Suppressor macrophage (primary cell): ENCODE measurements at regions not wholly inside any gene's neighbourhood (a gene's known extent, or its start where the extent isn't known, plus 50 kb on each side); places are given as distances from the start of the nearest gene placed in this dataset.
"Not testable (repeated sequence)": the region's sequence is repeated elsewhere in the genome, so short reads cannot be mapped to it uniquely, and the experiment has no call there.

ENCODE experiments used
- DNase-seq, 4 experiments: peaks; one replicate each; pipeline ENCODE4 v3.0.0-alpha.2; 2020 to 2022

GRCh38 chr3:25952133-25952532, 162.2 kb downstream of the OXSM start:
- DNase-seq: no peak

DNA sequence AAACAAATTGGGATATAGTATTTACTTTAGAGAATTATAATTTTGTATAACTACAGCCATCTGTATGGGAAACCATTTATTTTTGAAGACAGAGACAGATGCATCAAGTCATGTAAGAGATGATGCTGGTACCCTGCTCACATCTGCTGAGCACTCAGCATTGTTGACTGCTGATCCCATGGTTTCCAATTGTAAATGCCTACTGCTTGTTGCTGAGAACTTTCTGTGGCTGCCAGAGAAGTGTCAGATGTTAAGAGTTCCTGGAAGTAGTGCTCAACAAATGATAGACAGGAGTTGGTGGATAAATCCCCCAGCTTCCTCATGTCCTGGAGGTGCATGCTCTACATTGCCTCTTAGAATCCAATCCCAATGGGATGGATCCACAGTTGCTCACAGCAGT, 167.1 kb downstream of the OXSM start:
- DNase-seq: no peak

DNA sequence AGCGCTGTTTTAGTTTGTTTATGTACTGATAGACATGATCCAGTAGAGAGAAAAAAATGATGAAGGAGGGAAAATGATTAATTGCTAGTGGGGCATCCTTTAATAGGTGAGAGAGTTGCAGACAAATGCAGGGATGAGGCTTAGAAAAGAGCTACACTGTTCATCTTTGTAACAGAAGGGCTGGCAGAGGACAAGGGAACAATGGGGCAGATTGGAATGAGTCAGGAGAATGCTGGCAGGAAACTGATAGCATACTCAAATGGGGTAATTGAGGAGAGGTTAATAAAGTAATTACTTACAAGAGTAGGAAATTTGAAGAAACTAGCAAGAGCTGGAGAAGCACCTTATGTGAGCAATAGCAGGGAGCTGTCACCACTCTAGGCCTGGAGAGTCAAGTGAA, 170.9 kb downstream of the OXSM start:
- no peak for DNase-seq

DNA sequence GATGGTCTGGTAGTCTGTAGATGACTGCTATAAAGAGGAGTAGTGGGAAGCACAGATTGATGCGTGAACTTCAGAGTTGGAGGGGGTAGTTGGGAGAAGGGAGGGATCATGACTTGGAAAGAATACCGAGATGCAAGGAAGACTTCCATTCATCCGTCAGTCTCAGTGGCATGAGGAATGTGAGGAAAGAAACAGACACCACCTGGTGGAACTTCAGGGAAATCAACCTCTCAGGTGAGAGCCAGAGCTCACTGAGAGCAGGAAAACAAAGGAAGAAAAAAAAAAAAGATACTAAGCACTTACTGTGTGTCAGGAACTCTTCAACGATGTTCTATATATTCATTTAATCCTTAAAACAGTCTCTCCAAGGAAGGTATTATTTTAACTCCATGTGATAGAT, 172.4 kb downstream of the OXSM start:
- no peak for DNase-seq

DNA sequence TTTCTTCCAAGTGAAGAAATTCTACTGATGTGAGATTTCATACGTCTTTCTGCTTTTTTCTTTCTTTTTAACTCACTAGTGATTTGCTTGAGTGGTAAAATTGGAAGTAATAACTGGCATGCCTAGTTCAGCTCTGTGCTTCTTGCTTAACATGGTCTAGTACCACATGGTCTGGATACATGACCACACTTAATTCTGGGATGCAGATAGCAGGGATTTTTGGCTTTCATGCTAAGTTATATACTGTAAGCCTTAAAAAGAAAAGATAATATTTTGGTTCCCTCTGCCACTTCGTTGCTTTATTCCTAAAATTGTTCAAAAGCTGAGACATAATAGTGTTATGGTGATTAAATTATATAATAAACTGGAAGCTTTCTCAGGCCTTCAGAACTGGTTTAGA, 174.3 kb downstream of the OXSM start:
- DNase-seq: no peak

GRCh38 chr3:25967385-25967784, 177.5 kb downstream of the OXSM start:
- no peak for DNase-seq

- no peak for DNase-seq
These were observed 181.8 kb downstream of the OXSM start for GRCh38 chr3:25971736-25972135.

- no peak for DNase-seq
These were observed 183.2 kb downstream of the OXSM start for GRCh38 chr3:25973122-25973521.

- no peak for DNase-seq
These were observed 192.9 kb downstream of the OXSM start for GRCh38 chr3:25982756-25983155.

DNA sequence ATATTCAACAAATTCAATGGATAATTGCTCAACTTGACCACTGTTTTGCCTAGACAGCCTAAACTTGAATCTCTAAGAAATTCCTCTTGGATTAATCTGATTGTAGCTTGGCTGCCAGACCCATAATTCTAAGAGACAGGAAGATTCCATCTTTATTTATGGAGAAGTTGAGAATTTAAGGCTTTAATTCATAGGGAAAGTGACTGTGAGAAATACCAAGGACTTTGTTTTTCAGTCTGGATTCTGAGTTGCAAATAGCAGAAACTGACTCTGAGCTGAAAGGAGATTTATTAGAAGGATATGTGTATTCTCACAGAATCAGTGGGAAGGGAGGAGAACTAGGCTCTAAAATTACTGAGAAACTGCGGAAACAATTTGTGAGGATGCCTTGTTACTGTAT, 195.7 kb downstream of the OXSM start:
- no peak for DNase-seq

- DNase-seq: no peak
These were observed 202.7 kb downstream of the OXSM start for GRCh38 chr3:25992606-25993005.

DNA sequence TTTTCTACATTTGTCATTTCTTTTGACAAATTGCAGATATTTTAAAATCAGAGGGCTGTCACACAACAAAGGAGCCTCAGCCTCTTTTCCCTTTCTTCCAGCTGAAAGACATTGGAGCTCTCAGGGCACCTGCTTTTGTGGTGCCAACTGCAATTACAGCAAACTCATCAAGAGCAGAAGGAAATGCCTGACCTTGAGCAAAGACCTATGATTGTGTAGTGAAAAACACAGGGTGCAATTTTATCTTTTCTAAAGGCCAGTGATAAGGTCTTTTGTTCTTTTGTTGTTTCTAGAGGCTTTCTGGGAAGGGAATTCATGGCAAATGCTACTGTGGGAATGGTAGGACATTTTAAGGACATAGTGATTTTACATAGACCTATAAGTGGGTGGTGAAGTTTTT, 214.3 kb downstream of the OXSM start:
- no peak for DNase-seq

GRCh38 chr3:26011276-26011675, 221.4 kb downstream of the OXSM start:
- DNase-seq: no peak

DNA sequence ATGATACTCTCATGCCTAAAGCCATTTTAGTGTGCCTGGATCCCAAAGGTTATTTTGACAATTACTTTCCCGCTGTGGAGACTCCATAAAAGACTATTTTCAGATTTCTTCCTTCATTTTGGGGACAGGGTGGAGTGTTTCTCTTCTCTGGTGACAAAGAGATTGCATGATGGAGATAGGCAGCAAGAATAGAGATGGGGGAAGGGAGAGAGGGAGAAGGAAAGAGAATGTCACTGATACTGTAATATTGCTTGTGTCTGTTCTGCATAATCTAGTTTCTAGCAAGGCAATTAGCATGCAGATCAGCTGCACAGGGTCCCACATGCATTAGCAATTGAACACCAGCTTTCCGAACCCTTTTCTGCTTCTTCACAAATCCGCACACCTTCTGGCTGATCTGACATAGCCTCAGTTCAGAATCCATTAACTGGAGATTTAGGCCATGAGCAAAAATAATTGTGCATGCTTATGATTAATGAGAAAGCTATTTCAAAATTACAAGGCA, 222.4 kb downstream of the OXSM start:
- DNase-seq: no peak

GRCh38 chr3:26015752-26016151, 225.9 kb downstream of the OXSM start:
- no peak for DNase-seq

DNA sequence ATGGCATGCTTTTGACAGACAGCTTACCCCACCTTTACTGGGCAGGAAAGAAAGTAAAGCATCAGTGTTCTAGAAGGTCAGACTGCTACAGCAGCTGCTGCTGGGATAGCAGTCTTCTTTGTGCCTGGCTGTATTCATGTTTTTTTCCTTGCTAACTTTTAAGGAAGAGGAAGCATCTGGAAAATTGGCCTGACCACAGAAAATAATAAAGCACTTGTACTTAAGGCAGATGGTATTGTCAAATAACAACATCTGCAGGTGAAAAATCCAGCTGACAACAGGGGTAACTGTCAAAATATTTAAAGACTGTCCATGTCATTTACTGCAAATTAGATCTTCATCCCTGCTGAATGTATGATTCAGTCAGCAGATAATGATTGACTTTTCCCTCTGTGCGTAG, 229.0 kb downstream of the OXSM start:
- DNase-seq: no peak

GRCh38 chr3:26024206-26024605, 234.3 kb downstream of the OXSM start:
- DNase-seq: not testable (repeated sequence)

DNA sequence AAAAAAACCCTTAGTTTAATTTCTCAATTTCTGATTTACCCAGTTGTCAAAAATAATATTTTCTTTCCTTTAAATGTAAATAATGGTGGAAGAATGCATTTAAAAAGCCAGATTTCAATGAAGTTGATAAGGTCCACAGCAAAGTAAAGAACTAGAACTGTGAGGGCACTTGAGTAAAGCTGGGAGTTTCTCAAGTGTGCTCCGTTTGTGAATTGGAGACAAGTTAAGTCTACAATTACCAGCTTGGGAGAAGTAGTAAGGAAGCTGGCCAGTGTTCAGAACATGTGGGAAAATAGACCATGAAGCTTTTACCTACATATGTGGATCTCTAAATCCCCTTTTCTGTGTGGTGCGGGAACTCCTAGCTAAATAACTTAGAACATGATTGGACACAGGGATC, 239.4 kb downstream of the OXSM start:
- no peak for DNase-seq

DNA sequence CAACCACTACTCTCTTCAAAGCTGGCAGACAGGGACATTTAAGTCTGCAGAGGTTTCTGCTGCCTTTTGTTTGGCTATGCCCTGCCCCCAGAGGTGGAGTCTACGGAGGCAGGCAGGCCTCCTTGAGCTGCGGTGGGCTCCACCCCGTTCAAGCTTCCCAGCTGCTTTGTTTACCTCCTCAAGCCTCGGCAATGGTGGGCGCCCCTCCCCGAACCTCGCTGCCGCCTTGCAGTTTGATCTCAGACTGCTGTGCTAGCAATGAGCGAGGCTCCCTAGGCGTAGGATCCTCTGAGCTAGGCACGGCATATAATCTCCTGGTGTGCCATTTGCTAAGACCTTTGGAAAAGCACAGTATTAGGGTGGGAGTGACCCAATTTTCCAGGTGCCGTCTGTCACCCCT, 252.2 kb downstream of the OXSM start:
- not testable (repeated sequence) for DNase-seq

DNA sequence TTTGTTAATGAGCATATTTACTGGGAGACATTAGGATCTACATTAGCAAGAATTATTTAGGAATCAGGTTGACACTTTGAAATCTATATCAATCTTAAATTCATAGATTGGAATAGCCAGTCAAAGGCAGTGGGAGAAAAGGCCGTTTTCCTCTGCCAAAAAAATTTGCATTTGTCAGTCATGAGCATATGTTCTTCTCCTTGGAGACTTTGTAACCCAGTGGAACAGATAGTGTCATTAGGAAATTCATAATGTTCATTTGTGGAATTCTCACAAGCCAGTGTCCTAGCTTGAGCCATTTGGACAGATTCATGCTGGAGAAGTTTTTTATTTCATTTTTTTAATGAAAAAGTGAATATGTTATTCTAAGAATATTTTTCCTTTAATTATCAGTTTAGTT, 260.1 kb downstream of the OXSM start:
- no peak for DNase-seq

- no peak for DNase-seq
These were observed 260.9 kb downstream of the OXSM start for GRCh38 chr3:26050776-26051175.

DNA sequence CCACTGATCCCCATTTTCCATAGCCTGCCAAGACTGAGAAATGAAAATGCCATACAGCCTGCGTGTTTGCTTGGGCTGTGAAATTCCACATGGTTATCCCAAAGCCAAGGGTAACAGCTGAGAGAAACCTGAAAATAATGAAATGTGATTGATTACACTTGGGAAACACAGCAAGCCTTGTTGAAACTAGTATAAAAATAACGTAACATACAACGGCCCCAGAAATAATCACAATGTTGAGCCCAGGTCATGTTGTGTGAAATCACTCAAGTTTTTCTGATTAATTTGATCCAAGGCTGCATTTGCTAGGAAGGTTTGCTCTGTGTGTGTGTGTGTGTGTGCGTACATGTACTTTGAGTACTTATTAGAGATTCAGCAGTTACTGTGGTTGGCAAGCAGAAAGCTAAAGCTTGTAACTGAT, 269.0 kb downstream of the OXSM start:
- no peak for DNase-seq

GRCh38 chr3:26061947-26062346, 272.1 kb downstream of the OXSM start:
- no peak for DNase-seq

- no peak for DNase-seq
These were observed 274.4 kb downstream of the OXSM start for GRCh38 chr3:26064297-26064696.

- no peak for DNase-seq
These were observed 279.0 kb downstream of the OXSM start for GRCh38 chr3:26068890-26069289.

DNA sequence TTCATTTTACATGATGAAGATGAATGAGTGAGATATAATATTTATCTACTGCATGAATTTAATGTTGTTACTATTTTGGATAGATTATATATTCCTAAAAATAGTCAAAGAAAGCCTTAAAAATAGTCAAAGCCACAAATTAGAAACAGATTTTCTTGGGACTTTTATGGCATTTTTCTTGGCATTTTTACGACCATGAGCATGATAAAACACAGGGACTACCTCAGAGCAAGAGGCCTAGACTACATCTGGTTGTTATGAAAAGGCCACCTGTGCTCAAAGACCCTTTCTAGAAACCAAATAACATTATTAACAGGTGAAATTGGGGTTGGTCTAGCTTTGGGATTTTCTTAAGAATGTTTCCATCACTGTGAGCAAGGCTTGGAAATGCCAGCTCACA, 281.0 kb downstream of the OXSM start:
- DNase-seq: no peak
